Adrenal gland (tissue), 7 donors: ENCODE measurements at regions not wholly inside any gene's neighbourhood (a gene's known extent, or its start where the extent isn't known, plus 50 kb on each side); places are given as distances from the start of the nearest gene placed in this dataset.

Experiments used
- DNase-seq, 7 donors: peaks; one replicate each; pipeline ENCODE4 v3.0.0-alpha.2; 2019 to 2020
- H3K27ac ChIP-seq, 5 donors: fragments of 200-600 bp; sonication (generic) in 4 of 5; 1 replicate in 3 of 5; 2 replicates in 2 of 5; pipeline versions ENCODE4 v1.5.1 to v1.8.0; 2016 to 2020; ENCODE audit warnings: mild to moderate bottlenecking in 1 of 5
- H3K27me3 ChIP-seq: fragments of 200-600 bp; 2 replicates; pipeline ENCODE4 v1.8.0; 2021
- H3K36me3 ChIP-seq, 2 donors: fragments of 200-600 bp; replicated peaks in 1 of 2; 1 replicate in 1 of 2; 2 replicates in 1 of 2; pipeline versions ENCODE4 v1.5.1 to v1.8.0; 2018 to 2022
- H3K4me1 ChIP-seq, 2 donors: fragments of 200-600 bp; replicated peaks in 1 of 2; 1 replicate in 1 of 2; 2 replicates in 1 of 2; pipeline versions ENCODE4 v1.5.1 to v1.8.0; 2018 to 2021
- H3K4me3 ChIP-seq, 4 donors: fragments of 200-600 bp; sonication (generic) in 3 of 4; one replicate each; pipeline ENCODE4 v1.5.1; 2016 to 2018
- H3K9me3 ChIP-seq, 3 donors: fragments of 200-600 bp; sonication (generic) in 1 of 3; replicated peaks in 1 of 3; 1 replicate in 2 of 3; 2 replicates in 1 of 3; pipeline versions ENCODE4 v1.5.1 to v1.8.0; 2016 to 2021
- CTCF ChIP-seq, 6 experiments: fragments of 450-650 bp in 4 of 6; fragments of 200-600 bp in 2 of 6; sonication (generic) in 1 of 6; IDR thresholded peaks; 1 replicate in 5 of 6; 2 replicates in 1 of 6; pipeline versions ENCODE4 v1.5.1 to v1.8.0; 2016 to 2021; ENCODE audit warnings: antibody characterized with exemption in 6 of 6, mild to moderate bottlenecking in 2 of 6, moderate library complexity in 1 of 6
- POLR2A ChIP-seq, 2 donors: fragments of 450-650 bp; IDR thresholded peaks; one replicate each; pipeline ENCODE4 v1.6.1; 2017; ENCODE audit warnings: antibody characterized with exemption in 2 of 2, mild to moderate bottlenecking in 2 of 2, moderate library complexity in 1 of 2
- intact Hi-C, 2 donors: fragments of 100-400 bp; cut with DNase I; formaldehyde crosslinking; loops; one replicate each; pipeline versions ENCODE4 v1.14.1 to v1.15.0; 2022 to 2023
- donor health status: DM: yes; HTN: yes; CAD: no.
- donor health status: DM: no; HTN: no; CAD: no.
- donor health status: DM: no; HTN: no; CAD: no.

- TF ChIP-seq POLR2A (IDR thresholded peaks at IDR 0.05): no peak
- TF ChIP-seq CTCF (IDR thresholded peaks at IDR 0.05): no peak
- DNase-seq: no peak
- H3K27me3 ChIP-seq: peaks cover 6% of the 10 kb centered on the region
- intact Hi-C loops: no loop called here
- H3K36me3 ChIP-seq: no peaks in the 10 kb centered on the region
- no peaks in the 10 kb centered on the region for H3K4me1 ChIP-seq
- no peak overlapping the region for H3K27ac ChIP-seq
- H3K4me3 ChIP-seq: no peak overlapping the region
- H3K9me3 ChIP-seq: no peaks in the 10 kb centered on the region
Observed at GRCh38 chr20:54419531-54419930, 55.9 kb upstream of the DOK5 start.
